Neural cell (in vitro differentiated cells): ENCODE measurements at regions not wholly inside any gene's neighbourhood (a gene's known extent, or its start where the extent isn't known, plus 50 kb on each side); places are given as distances from the start of the nearest gene placed in this dataset.
A peak's percentile ranks its signal among the peaks of the same experiment; 100 is the strongest.

Experiments
- H2AFZ ChIP-seq: fragments of 200-600, 300-800 bp; sonication (generic), shearing (Covaris generic); 2 replicates; pipeline ENCODE4 v1.6.0; 2014; ENCODE audit warnings: low read depth, mild to moderate bottlenecking, antibody characterized with exemption, low read length, moderate library complexity
- H3F3A ChIP-seq: fragments of 200-600 bp; shearing (Covaris generic); 2 replicates; pipeline ENCODE4 v1.6.1; 2016; ENCODE audit warnings: mild to moderate bottlenecking, moderate library complexity, mixed read lengths, antibody characterized with exemption, low read length; ENCODE audit not compliant: insufficient read depth, poor library complexity, severe bottlenecking
- H3K27ac ChIP-seq: fragments of 200-600, 300-800 bp; sonication (generic), shearing (Covaris generic); 2 replicates; pipeline ENCODE4 v1.5.1; 2014; ENCODE audit warnings: mild to moderate bottlenecking, low read length, moderate library complexity
- H3K27me3 ChIP-seq: fragments of 300-800, 200-600 bp; sonication (generic), shearing (Covaris generic); 2 replicates; pipeline ENCODE4 v1.6.0; 2014; ENCODE audit warnings: mild to moderate bottlenecking, low read depth, low read length, moderate library complexity; ENCODE audit not compliant: insufficient read depth
- H3K36me3 ChIP-seq: fragments of 300-800, 200-600 bp; sonication (generic), shearing (Covaris generic); 2 replicates; pipeline ENCODE4 v1.5.1; 2014; ENCODE audit warnings: mild to moderate bottlenecking, antibody characterized with exemption, low read length, moderate library complexity; ENCODE audit not compliant: insufficient read depth
- H3K4me2 ChIP-seq: fragments of 300-800, 200-600 bp; sonication (generic), shearing (Covaris generic); 2 replicates; pipeline ENCODE4 v1.6.0; 2014; ENCODE audit warnings: mild to moderate bottlenecking, low read length
- H3K4me3 ChIP-seq: fragments of 300-800, 200-600 bp; sonication (generic), shearing (Covaris generic); 2 replicates; pipeline ENCODE4 v1.5.1; 2014; ENCODE audit warnings: mild to moderate bottlenecking, low read length, moderate library complexity
- H3K79me2 ChIP-seq: fragments of 200-600 bp; shearing (Covaris generic); replicated peaks from 2 replicates; pipeline ENCODE4 v1.6.0; 2014; ENCODE audit warnings: mild to moderate bottlenecking, low read length, moderate library complexity; ENCODE audit not compliant: insufficient read depth
- H3K9ac ChIP-seq: fragments of 300-800, 200-600 bp; sonication (generic), shearing (Covaris generic); 2 replicates; pipeline ENCODE4 v1.6.1; 2016; ENCODE audit warnings: mild to moderate bottlenecking, low read length, mixed read lengths
- H3K9me2 ChIP-seq: fragments of 200-600 bp; shearing (Covaris generic); 2 replicates; pipeline ENCODE4 v1.6.1; 2016; ENCODE audit warnings: mild to moderate bottlenecking, low read length, mixed read lengths; ENCODE audit not compliant: insufficient read depth
- H3K9me3 ChIP-seq: fragments of 200-600, 300-800 bp; sonication (generic), shearing (Covaris generic); 2 replicates; pipeline ENCODE4 v1.6.1; 2016; ENCODE audit warnings: mild to moderate bottlenecking, mixed run types, low read length, moderate library complexity, mixed read lengths
- H4K20me1 ChIP-seq: fragments of 200-600 bp; shearing (Covaris generic); 2 replicates; pipeline ENCODE4 v1.6.1; 2016; ENCODE audit warnings: mild to moderate bottlenecking, mixed run types; ENCODE audit not compliant: insufficient read depth
- EP300 ChIP-seq: fragments of 450-650 bp; conservative IDR thresholded peaks from 2 replicates; pipeline ENCODE4 v1.6.1; 2014; ENCODE audit warnings: antibody characterized with exemption, mild to moderate bottlenecking, moderate library complexity; ENCODE audit not compliant: poor library complexity, severe bottlenecking
- EZH2 ChIP-seq: fragments of 200-600, 300-800 bp; shearing (Covaris generic), sonication (generic); IDR thresholded peaks from 2 replicates; pipeline ENCODE4 v1.6.1; 2014; ENCODE audit warnings: antibody characterized with exemption, low read length, borderline replicate concordance, mild to moderate bottlenecking; ENCODE audit not compliant: insufficient read depth, poor library complexity, severe bottlenecking
- MXI1 ChIP-seq: fragments of 450-650 bp; conservative IDR thresholded peaks from 2 replicates; pipeline ENCODE4 v1.6.1; 2014; ENCODE audit warnings: antibody characterized with exemption, mild to moderate bottlenecking; ENCODE audit not compliant: poor library complexity, severe bottlenecking
- POLR2AphosphoS5 ChIP-seq: IDR thresholded peaks from 2 replicates; pipeline ENCODE4 v1.6.1; 2012
- RAD21 ChIP-seq: fragments of 450-650 bp; conservative IDR thresholded peaks from 2 replicates; pipeline ENCODE4 v1.6.1; 2014; ENCODE audit warnings: antibody characterized with exemption, mild to moderate bottlenecking, moderate library complexity
- SMC3 ChIP-seq: fragments of 450-650 bp; conservative IDR thresholded peaks from 2 replicates; pipeline ENCODE4 v1.6.1; 2014; ENCODE audit warnings: antibody characterized with exemption, mild to moderate bottlenecking, moderate library complexity; ENCODE audit not compliant: poor library complexity
- TAF1 ChIP-seq: IDR thresholded peaks from 2 replicates; pipeline ENCODE4 v1.6.1; 2012; ENCODE audit warnings: low read depth
- TF ChIP-seq, protein P1 (sequence below): IDR thresholded peaks from 2 replicates; pipeline ENCODE4 v1.6.1; 2012; ENCODE audit warnings: borderline replicate concordance
- TF ChIP-seq, protein P2 (sequence below): fragments of 450-650 bp; IDR thresholded peaks from 2 replicates; pipeline ENCODE4 v1.5.1; 2014; ENCODE audit warnings: antibody characterized with exemption, mild to moderate bottlenecking, moderate library complexity; ENCODE audit not compliant: poor library complexity, severe bottlenecking

- Histone ChIP-seq H3K27ac (peak overlapping the region; percentile 53), H3K9me3 (no peaks in the 10 kb centered on the region), H3K79me2 (no peaks in the 10 kb centered on the region), H3K9me2 (no peaks in the 10 kb centered on the region), H3K27me3 (no peaks in the 10 kb centered on the region), H3K4me2 (no peak overlapping the region), H2AFZ (no peak overlapping the region), H3K9ac (peak overlapping the region; percentile 51), H3F3A (no peaks in the 10 kb centered on the region), H4K20me1 (no peaks in the 10 kb centered on the region), H3K4me3 (no peak overlapping the region), H3K36me3 (no peaks in the 10 kb centered on the region)
- TF ChIP-seq SMC3 (peak; percentile 80), TAF1 (no peak), RAD21 (peak; percentile 70)
- TF ChIP-seq, protein P1, sequence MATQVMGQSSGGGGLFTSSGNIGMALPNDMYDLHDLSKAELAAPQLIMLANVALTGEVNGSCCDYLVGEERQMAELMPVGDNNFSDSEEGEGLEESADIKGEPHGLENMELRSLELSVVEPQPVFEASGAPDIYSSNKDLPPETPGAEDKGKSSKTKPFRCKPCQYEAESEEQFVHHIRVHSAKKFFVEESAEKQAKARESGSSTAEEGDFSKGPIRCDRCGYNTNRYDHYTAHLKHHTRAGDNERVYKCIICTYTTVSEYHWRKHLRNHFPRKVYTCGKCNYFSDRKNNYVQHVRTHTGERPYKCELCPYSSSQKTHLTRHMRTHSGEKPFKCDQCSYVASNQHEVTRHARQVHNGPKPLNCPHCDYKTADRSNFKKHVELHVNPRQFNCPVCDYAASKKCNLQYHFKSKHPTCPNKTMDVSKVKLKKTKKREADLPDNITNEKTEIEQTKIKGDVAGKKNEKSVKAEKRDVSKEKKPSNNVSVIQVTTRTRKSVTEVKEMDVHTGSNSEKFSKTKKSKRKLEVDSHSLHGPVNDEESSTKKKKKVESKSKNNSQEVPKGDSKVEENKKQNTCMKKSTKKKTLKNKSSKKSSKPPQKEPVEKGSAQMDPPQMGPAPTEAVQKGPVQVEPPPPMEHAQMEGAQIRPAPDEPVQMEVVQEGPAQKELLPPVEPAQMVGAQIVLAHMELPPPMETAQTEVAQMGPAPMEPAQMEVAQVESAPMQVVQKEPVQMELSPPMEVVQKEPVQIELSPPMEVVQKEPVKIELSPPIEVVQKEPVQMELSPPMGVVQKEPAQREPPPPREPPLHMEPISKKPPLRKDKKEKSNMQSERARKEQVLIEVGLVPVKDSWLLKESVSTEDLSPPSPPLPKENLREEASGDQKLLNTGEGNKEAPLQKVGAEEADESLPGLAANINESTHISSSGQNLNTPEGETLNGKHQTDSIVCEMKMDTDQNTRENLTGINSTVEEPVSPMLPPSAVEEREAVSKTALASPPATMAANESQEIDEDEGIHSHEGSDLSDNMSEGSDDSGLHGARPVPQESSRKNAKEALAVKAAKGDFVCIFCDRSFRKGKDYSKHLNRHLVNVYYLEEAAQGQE, result no peak
- TF ChIP-seq, protein P2, sequence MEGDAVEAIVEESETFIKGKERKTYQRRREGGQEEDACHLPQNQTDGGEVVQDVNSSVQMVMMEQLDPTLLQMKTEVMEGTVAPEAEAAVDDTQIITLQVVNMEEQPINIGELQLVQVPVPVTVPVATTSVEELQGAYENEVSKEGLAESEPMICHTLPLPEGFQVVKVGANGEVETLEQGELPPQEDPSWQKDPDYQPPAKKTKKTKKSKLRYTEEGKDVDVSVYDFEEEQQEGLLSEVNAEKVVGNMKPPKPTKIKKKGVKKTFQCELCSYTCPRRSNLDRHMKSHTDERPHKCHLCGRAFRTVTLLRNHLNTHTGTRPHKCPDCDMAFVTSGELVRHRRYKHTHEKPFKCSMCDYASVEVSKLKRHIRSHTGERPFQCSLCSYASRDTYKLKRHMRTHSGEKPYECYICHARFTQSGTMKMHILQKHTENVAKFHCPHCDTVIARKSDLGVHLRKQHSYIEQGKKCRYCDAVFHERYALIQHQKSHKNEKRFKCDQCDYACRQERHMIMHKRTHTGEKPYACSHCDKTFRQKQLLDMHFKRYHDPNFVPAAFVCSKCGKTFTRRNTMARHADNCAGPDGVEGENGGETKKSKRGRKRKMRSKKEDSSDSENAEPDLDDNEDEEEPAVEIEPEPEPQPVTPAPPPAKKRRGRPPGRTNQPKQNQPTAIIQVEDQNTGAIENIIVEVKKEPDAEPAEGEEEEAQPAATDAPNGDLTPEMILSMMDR, result peak; percentile 80
Observed at GRCh38 chr2:9770308-9771100, 72.8 kb upstream of the TAF1B start.

DNA sequence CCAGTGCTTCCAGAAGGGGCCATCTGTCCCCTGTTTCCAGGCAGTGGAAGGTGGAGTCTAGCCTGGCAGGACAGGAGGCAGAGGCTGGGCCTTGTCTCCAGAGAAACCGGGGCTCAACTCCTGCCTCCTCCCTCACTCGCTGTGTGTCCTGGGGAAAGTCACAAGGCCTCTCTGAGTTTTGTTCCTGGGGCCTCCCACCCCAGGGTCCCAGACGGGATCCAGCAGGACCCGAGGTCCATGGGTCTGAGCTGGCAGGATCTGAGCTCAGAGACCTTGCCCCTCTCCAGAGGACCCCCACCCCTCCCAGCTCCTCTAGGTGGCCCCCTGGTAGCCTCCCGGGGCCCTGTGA is 72.2 kb upstream of the TAF1B start:
- Histone ChIP-seq H3K9me2 (no peaks in the 10 kb centered on the region), H3K9me3 (no peaks in the 10 kb centered on the region), H3K27me3 (no peaks in the 10 kb centered on the region), H3K27ac (no peak overlapping the region), H3K4me3 (no peak overlapping the region), H3K4me2 (no peak overlapping the region), H3K36me3 (no peaks in the 10 kb centered on the region), H3K79me2 (no peaks in the 10 kb centered on the region), H3F3A (no peaks in the 10 kb centered on the region), H3K9ac (peak overlapping the region; percentile 34), H4K20me1 (no peaks in the 10 kb centered on the region), H2AFZ (no peak overlapping the region)
- TF ChIP-seq TAF1, result no peak
- no peak for TF ChIP-seq EZH2
- no peak for TF ChIP-seq SMC3
- TF ChIP-seq, protein P1, result no peak
- TF ChIP-seq MXI1, result no peak
- TF ChIP-seq, protein P2, result no peak
- TF ChIP-seq RAD21, result no peak
- TF ChIP-seq POLR2AphosphoS5, result no peak
- TF ChIP-seq EP300, result no peak
